Peyer's patch (tissue), 4 donors: ENCODE measurements at regions not wholly inside any gene's neighbourhood (a gene's known extent, or its start where the extent isn't known, plus 50 kb on each side); places are given as distances from the start of the nearest gene placed in this dataset.

Experiments used
- DNase-seq, 3 donors: peaks; one replicate each; pipeline ENCODE4 v3.0.0-alpha.2; 2017 to 2019
- H3K27ac ChIP-seq, 4 donors: fragments of 200-600 bp; sonication (generic); one replicate each; pipeline ENCODE4 v1.5.1; 2016 to 2019
- H3K27me3 ChIP-seq, 2 donors: fragments of 200-600 bp; sonication (generic); one replicate each; pipeline ENCODE4 v1.5.1; 2019
- H3K36me3 ChIP-seq, 3 donors: fragments of 200-600 bp; sonication (generic); one replicate each; pipeline ENCODE4 v1.5.1; 2016 to 2019
- H3K4me1 ChIP-seq, 4 donors: fragments of 200-600 bp; sonication (generic); one replicate each; pipeline ENCODE4 v1.5.1; 2016 to 2019
- H3K4me3 ChIP-seq, 4 donors: fragments of 200-600 bp; sonication (generic); 1 replicate in 3 of 4; 2 replicates in 1 of 4; pipeline ENCODE4 v1.5.1; 2016 to 2019; ENCODE audit warnings: mild to moderate bottlenecking in 1 of 4
- H3K9me3 ChIP-seq, 4 donors: fragments of 200-600 bp; sonication (generic); one replicate each; pipeline ENCODE4 v1.5.1; 2016 to 2019; ENCODE audit warnings: mild to moderate bottlenecking in 1 of 4
- POLR2A ChIP-seq, 2 donors: fragments of 450-650 bp; IDR thresholded peaks; one replicate each; pipeline ENCODE4 v1.5.1; 2017; ENCODE audit warnings: antibody characterized with exemption in 2 of 2, mild to moderate bottlenecking in 2 of 2, moderate library complexity in 2 of 2
- TF ChIP-seq, protein P1 (sequence below), 6 experiments: fragments of 450-650 bp in 4 of 6; fragments of 200-600 bp in 2 of 6; sonication (generic) in 1 of 6; IDR thresholded peaks; one replicate each; pipeline ENCODE4 v1.5.1; 2017 to 2019; ENCODE audit warnings: antibody characterized with exemption in 6 of 6, mild to moderate bottlenecking in 3 of 6, moderate library complexity in 1 of 6

- H3K27ac ChIP-seq: no peak overlapping the region
- DNase-seq: no peak
- H3K4me3 ChIP-seq: no peak overlapping the region
- H3K36me3 ChIP-seq: no peaks in the 10 kb centered on the region
- TF ChIP-seq, protein P1, sequence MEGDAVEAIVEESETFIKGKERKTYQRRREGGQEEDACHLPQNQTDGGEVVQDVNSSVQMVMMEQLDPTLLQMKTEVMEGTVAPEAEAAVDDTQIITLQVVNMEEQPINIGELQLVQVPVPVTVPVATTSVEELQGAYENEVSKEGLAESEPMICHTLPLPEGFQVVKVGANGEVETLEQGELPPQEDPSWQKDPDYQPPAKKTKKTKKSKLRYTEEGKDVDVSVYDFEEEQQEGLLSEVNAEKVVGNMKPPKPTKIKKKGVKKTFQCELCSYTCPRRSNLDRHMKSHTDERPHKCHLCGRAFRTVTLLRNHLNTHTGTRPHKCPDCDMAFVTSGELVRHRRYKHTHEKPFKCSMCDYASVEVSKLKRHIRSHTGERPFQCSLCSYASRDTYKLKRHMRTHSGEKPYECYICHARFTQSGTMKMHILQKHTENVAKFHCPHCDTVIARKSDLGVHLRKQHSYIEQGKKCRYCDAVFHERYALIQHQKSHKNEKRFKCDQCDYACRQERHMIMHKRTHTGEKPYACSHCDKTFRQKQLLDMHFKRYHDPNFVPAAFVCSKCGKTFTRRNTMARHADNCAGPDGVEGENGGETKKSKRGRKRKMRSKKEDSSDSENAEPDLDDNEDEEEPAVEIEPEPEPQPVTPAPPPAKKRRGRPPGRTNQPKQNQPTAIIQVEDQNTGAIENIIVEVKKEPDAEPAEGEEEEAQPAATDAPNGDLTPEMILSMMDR (IDR thresholded peaks at IDR 0.05): no peak
- TF ChIP-seq POLR2A (IDR thresholded peaks at IDR 0.05): no peak
- no peaks in the 10 kb centered on the region for H3K4me1 ChIP-seq
- no peaks in the 10 kb centered on the region for H3K9me3 ChIP-seq
- no peaks in the 10 kb centered on the region for H3K27me3 ChIP-seq
Measured at GRCh38 chr5:58281189-58281588, 178.7 kb downstream of the PLK2 start.

DNA sequence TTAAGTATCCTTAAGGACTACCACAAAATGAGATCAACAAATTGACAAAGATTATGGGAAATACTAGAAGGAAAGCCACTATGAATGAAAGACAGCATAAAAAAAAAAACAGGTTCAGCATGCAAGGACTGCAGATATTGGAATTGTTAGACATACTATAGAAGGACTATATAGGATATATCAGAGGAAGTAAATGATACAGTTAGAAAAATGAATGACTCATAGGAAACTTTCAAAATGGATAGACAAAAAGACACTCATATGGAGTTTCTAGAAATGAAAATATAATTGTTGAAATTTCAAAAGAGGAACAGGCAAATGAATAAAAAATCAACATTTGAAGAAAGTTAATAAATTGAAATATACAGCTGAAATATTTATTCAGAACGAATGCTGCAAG is 180.6 kb downstream of the PLK2 start:
- Histone ChIP-seq H3K4me3 (no peak overlapping the region), H3K27ac (no peak overlapping the region), H3K36me3 (no peaks in the 10 kb centered on the region), H3K27me3 (no peaks in the 10 kb centered on the region), H3K9me3 (no peaks in the 10 kb centered on the region), H3K4me1 (no peaks in the 10 kb centered on the region)
- TF ChIP-seq, protein P1 (IDR thresholded peaks at IDR 0.05): no peak
- TF ChIP-seq POLR2A (IDR thresholded peaks at IDR 0.05): no peak
- no peak for DNase-seq

- TF ChIP-seq POLR2A (IDR thresholded peaks at IDR 0.05): no peak
- TF ChIP-seq, protein P1 (IDR thresholded peaks at IDR 0.05): no peak
- no peaks in the 10 kb centered on the region for H3K9me3 ChIP-seq
- H3K4me1 ChIP-seq: no peaks in the 10 kb centered on the region
- DNase-seq: no peak
- no peak overlapping the region for H3K4me3 ChIP-seq
- no peaks in the 10 kb centered on the region for H3K27me3 ChIP-seq
- H3K36me3 ChIP-seq: no peaks in the 10 kb centered on the region
- H3K27ac ChIP-seq: no peak overlapping the region
Measured at GRCh38 chr5:58276431-58276830, 183.5 kb downstream of the PLK2 start.

GRCh38 chr5:58275516-58275915 is 184.4 kb downstream of the PLK2 start:
- DNase-seq: no peak
- TF ChIP-seq, protein P1 (IDR thresholded peaks at IDR 0.05): no peak
- TF ChIP-seq POLR2A (IDR thresholded peaks at IDR 0.05): no peak
- Histone ChIP-seq H3K27ac (no peak overlapping the region), H3K9me3 (no peaks in the 10 kb centered on the region), H3K36me3 (no peaks in the 10 kb centered on the region), H3K4me1 (no peaks in the 10 kb centered on the region), H3K4me3 (no peak overlapping the region), H3K27me3 (no peaks in the 10 kb centered on the region)

- DNase-seq: no peak
- no peaks in the 10 kb centered on the region for H3K36me3 ChIP-seq
Measured at GRCh38 chr5:58274191-58274590, 185.7 kb downstream of the PLK2 start.

More at GRCh38 chr5:58274191-58274590, 185.7 kb downstream of the PLK2 start:
- H3K9me3 ChIP-seq: no peaks in the 10 kb centered on the region
- no peak for TF ChIP-seq POLR2A (IDR thresholded peaks at IDR 0.05)
- TF ChIP-seq, protein P1 (IDR thresholded peaks at IDR 0.05): no peak
- H3K4me1 ChIP-seq: no peaks in the 10 kb centered on the region
- H3K27me3 ChIP-seq: no peaks in the 10 kb centered on the region
- H3K27ac ChIP-seq: no peak overlapping the region
- no peak overlapping the region for H3K4me3 ChIP-seq
